HG02840 (cell line): ENCODE measurements at regions not wholly inside any gene's neighbourhood (a gene's known extent, or its start where the extent isn't known, plus 50 kb on each side); places are given as distances from the start of the nearest gene placed in this dataset.
"Not testable (repeated sequence)": the region's sequence is repeated elsewhere in the genome, so short reads cannot be mapped to it uniquely, and the experiment has no call there.

Source experiments
- ATAC-seq: cut with Tn5 transposase; IDR thresholded peaks from one replicate; pipeline ENCODE4 v1.9.1; 2021; ENCODE audit warnings: mild to moderate bottlenecking, moderate library complexity, moderate number of reproducible peaks; ENCODE audit not compliant: unreplicated experiment, low FRiP score

DNA sequence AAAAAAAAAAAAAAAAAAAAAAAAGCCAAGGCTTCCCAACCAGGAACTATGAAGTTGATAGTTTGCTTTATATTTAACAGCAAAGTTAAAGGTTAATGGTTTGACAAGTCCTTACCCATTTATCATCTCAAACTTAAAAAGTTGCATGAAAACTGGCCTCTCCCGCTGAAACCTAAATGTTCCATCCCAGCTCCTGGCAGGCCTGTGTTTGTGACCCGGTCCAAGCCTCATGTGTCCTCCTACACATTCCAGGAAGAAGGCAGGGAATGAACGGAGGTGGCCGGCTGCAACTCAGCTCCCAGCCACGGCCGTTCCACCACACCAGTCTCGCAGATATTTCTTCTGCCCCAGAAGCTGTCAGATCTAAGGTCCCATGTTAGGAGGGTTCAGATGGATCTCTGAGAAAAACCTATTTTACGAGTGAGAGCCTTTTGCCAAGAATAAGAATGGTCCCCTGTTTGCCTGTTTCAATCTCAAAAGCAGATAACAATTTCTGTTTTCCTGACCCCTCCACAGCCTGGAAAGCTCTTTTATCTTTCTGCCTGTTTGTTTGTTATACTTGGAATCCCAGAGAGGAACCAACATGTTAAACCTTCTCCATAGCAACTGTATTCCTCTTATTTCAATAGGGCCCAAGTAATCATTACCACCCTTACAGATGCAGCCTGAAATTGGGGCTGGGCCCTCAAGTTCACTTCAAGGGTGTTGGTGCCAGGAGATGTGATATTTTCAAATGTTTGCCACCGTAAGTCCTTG is 56.5 kb downstream of the KCTD12 start:
- no peak for ATAC-seq

DNA sequence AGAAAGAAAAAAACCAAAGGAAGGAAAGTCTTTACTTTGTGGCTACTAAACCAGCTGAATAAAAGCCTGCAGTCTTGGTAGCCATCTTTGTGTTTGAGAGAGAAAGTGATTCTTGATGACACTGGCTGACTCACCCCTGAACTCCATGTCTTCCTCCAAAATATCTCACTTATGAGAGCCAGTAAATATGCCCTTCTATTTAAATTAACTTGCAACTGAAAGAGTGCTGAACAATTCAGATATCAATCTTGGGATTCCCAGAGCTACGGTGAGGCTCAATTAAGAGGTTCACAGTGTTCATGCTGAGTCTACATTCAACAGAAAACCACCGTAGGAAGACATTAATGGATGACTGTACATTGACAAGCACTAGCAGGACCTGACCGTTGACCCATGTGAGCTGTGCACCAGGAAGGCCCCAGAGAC is 57.9 kb downstream of the KCTD12 start:
- no peak for ATAC-seq

GRCh38 chr13:76826527-76826926 is 59.7 kb downstream of the KCTD12 start:
- no peak for ATAC-seq

- no peak for ATAC-seq
Observed at GRCh38 chr13:76825430-76825829, 60.8 kb downstream of the KCTD12 start.

DNA sequence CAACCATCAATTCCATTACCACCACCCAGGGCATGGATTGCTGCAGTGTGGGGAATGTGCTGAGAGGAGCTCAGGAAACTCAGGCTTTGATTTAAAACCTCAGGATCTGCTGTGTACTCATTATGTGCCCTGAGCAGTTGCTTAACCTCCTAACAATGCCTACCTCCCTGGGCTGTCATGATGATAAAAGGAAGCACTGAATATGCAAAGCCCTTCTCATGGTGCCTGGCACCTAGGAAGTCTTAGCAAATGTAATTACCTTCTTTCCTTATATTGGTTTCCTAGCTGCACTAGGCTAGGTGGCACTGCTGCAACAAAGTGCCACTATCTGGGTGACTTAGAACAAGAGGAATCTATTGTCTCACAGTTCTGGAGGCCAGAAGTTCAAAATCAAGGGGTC is 62.2 kb downstream of the KCTD12 start:
- ATAC-seq: no peak

GRCh38 chr13:76822698-76823267 is 63.4 kb downstream of the KCTD12 start:
- no peak for ATAC-seq

DNA sequence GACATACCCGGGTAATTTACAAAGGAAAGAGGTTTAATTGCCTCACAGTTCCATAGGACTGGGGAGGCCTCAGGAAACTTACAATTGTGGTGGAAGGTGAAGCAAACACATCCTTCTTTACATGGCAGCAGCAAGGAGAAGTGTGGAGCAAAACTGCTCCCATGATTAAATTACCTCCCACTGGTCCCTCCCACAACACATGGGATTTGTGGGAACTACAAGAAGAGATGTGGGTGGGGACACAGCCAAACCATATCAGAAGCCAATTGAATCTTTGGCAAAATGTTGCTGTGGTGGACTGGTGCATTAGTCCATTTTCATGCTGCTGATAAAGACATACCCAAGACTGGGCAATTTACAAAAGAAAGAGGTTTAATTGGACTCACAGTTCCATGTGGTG is 65.0 kb downstream of the KCTD12 start:
- not testable (repeated sequence) for ATAC-seq

- no peak for ATAC-seq
Observed at GRCh38 chr13:76820759-76821158, 65.4 kb downstream of the KCTD12 start.

DNA sequence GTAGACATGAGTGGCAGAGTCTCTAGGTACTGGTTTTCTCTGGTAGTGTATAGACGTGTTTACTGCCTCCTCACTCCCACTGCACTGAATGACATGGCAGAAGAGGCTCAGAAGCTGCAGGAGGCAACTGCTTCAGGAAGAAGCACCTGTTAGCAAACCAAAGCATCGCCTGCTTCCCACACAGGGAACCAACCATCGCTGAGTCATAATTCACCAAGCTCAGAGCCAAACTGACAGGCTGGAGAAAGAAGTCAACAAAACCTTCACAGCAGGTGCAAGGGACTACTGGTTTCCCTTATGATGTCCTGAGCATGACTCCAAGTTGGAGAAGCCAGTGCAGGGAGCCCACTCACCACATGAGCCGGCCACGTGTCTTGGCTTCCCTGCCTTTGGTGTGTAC is 69.8 kb downstream of the KCTD12 start:
- ATAC-seq: no peak

GRCh38 chr13:76815344-76815743 is 70.9 kb downstream of the KCTD12 start:
- ATAC-seq: no peak

DNA sequence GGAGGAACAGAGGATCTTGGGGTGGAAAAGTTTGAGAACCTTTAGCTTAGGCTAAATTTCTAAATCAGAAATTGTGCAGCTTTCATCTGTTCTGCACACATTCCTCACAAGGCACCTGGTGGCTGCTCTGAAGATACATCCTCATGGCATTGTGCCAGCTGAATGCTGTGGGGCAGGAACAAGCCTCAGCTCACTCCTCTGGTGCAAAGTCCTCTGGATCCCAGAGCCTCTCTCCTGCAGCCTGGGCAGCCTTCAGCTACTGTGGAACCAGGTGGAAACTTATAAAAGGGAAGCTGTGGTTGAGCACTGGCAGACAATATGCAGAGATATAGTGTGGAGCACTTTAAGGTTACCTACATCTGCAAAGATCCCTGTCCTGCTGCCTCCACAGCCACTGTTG is 72.3 kb downstream of the KCTD12 start:
- ATAC-seq: no peak

DNA sequence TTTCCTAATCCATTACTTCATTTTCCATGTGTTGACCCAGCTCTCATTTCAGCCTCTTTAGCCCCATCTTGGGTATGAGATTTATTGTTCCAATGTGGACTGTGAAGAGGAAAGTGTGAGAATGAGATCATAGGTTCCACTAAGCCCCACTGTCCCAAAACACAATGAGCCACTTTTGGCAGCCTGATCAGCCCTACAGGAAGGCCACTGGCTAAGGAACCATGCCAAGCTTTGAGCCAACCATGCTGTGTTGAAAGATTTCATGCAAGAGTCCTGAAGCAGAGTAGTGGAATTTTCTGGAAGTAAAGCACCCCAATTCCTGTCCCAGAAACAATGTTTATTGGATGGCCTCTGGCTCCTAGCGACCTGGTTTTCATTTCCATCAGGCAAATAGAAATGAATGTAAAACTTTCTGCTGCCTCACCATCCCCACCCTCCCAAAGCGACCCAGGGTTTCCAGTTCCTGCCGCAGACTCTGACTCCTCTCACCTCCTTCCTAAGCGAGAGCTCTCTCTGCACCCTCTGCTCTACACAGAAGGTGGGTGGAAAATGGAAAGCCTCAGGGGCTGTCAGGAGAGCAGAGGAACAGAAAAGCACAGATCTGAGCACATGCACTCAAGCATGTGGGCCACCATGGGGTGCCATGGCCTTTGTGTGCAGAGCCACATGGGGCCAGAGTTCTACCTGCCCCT is 73.1 kb downstream of the KCTD12 start:
- no peak for ATAC-seq

- no peak for ATAC-seq
Observed at GRCh38 chr13:76812206-76812897, 73.9 kb downstream of the KCTD12 start.

DNA sequence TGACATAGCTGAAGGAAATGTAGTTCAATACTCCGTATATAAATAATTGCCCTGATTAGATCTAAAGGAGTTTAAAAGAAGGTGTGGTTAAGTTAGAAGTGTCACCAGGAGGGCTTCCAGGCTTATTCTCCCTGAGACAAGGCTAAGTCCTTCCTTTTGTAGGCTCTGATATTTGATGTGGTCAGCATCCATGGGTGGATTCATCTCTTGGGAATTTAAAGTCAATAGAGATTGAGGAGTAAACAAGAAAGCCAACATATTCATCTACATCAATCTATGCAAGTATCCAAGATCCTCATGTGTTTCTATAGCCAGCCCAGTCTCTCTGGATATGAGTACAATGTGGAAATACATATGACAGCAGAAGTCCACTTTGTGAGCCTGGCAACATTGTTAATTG is 76.8 kb downstream of the KCTD12 start:
- ATAC-seq: no peak

DNA sequence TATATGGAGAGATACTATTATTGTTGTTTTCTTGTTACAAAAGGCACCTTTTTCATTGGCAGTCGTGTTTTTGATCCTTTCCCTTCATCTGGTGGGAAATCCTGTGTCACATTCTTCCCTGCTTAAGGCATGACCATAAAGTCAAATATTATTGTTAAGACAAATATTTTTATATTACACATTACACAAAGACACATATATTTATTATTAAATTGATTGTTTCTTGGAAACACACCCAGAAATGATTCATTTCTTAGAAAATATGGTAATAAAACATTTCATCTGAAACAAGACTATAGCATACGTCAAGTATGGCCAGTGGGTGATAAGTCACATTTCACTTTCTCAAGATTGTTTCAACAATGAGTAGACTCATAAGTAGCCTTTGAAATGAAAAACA is 77.3 kb downstream of the KCTD12 start:
- no peak for ATAC-seq

DNA sequence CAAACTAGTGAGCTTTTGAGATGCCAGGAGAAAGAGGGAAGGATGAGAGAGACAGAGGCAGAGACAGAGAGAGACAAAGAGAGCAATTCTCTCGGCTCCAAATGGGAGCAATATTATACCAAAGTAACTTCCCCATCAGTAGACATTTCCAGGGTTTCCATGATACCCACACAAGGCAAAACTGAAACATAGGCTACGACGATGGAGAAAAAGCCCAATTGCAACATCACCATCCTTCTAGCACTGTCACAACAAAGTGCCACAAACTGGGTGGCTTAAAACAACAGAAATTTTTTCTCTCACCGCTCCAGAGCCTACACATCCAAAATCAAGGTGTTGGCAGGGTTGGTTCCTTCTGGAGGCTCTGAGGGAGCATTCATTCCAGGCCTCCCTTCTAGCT is 81.4 kb downstream of the KCTD12 start:
- ATAC-seq: no peak

DNA sequence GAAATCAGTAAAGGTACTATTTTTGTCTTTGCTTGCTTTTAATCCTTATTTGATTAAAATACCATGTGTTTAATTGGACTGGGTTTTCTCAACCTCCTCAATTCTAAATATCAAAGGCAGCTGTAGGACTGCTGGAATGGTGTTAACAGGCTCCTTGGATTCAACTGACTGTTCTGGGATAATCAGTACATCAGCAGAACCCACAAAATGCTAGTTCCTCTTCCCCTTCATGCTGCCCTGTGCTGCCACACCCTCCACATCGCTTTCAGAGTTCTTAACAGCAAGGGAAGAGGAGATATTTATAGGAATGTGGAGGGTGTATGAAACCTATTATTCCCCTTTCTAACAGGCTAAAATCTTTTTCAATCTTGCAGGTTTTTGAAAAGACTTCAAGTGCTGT is 82.4 kb downstream of the KCTD12 start:
- ATAC-seq: no peak

- ATAC-seq: no peak
Observed at GRCh38 chr13:76800943-76801342, 85.3 kb downstream of the KCTD12 start.

DNA sequence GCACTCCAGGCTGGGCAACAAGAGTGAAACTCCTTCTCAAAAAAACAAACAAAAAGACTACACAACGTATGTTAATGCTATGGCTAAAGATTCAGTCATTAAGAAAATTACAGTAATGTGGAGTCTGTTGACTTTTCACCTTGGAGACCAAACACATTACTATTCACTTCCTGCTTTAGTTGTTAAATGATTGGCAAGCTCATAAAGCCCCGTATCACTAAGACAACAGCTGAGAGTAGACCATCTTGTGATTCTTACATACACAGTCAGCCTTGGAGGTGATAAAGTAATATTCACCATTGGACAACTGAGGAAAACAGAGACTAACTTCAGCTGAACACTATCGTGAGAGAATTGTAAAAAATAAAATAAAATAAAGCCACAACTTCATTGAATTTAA is 86.5 kb downstream of the KCTD12 start:
- ATAC-seq: no peak

DNA sequence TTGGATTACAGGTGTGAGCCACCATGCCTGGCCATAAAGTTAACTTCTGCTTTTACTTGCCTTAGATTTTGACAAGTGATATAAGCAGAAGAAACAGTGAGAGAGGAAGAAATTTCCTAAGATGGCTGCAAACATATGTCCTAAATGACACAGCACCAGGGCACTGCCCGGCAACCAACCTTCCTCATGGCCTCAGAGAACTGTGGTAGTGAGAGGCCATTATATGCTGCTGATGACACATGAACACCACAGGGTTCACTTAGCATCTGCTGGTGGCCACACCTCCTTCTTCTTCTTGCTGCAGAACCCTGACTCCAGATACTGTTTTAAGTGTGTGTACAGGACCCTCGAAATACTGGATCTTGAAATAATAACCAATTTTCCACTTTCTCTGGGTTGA is 88.2 kb downstream of the KCTD12 start:
- ATAC-seq: no peak

- no peak for ATAC-seq
Observed at GRCh38 chr13:76797361-76797760, 88.8 kb downstream of the KCTD12 start.
